GM23338 (cell line): ENCODE measurements at regions not wholly inside any gene's neighbourhood (a gene's known extent, or its start where the extent isn't known, plus 50 kb on each side); places are given as distances from the start of the nearest gene placed in this dataset.

ENCODE experiments used
- ATAC-seq: fragments of 200-7000 bp; cut with Tn5 transposase; 3 replicates; pipeline ENCODE4 v1.9.1; 2020
- DNase-seq: peaks from one replicate; pipeline ENCODE4 v3.0.0-alpha.2; 2015; ENCODE audit warnings: low spot score
- H2AFZ ChIP-seq: fragments of 200-600 bp; sonication (generic); 2 replicates; pipeline ENCODE4 v1.8.0; 2016; ENCODE audit warnings: antibody characterized with exemption, mild to moderate bottlenecking, moderate library complexity
- H3F3A ChIP-seq: fragments of 200-600 bp; sonication (generic); replicated peaks from 2 replicates; pipeline ENCODE4 v1.8.0; 2017; ENCODE audit warnings: antibody characterized with exemption, mixed run types, low read depth
- H3K27ac ChIP-seq: fragments of 200-600 bp; sonication (generic); 2 replicates; pipeline ENCODE4 v1.6.1; 2016; ENCODE audit warnings: low read depth
- H3K27me3 ChIP-seq: fragments of 200-600 bp; sonication (generic); 2 replicates; pipeline ENCODE4 v1.8.0; 2016; ENCODE audit warnings: mild to moderate bottlenecking, mixed run types, moderate library complexity; ENCODE audit not compliant: insufficient read depth
- H3K36me3 ChIP-seq: fragments of 200-600 bp; sonication (generic); 2 replicates; pipeline ENCODE4 v1.8.0; 2016; ENCODE audit warnings: mild to moderate bottlenecking; ENCODE audit not compliant: insufficient read depth
- H3K4me1 ChIP-seq: fragments of 200-600 bp; sonication (generic); 2 replicates; pipeline ENCODE4 v1.8.0; 2016; ENCODE audit warnings: mild to moderate bottlenecking, moderate library complexity; ENCODE audit not compliant: insufficient read depth
- H3K4me2 ChIP-seq: fragments of 200-600 bp; sonication (generic); 2 replicates; pipeline ENCODE4 v1.7.1; 2017; ENCODE audit warnings: mixed run types
- H3K4me3 ChIP-seq: fragments of 200-600 bp; sonication (generic); 2 replicates; pipeline ENCODE4 v1.6.1; 2016; ENCODE audit warnings: mixed run types
- H3K79me2 ChIP-seq: fragments of 200-600 bp; sonication (generic); replicated peaks from 2 replicates; pipeline ENCODE4 v1.8.0; 2017; ENCODE audit warnings: mild to moderate bottlenecking; ENCODE audit not compliant: insufficient read depth
- H3K9me2 ChIP-seq: fragments of 200-600 bp; sonication (generic); 2 replicates; pipeline ENCODE4 v1.8.0; 2017; ENCODE audit not compliant: insufficient read depth
- H4K20me1 ChIP-seq: fragments of 200-600 bp; sonication (generic); replicated peaks from 2 replicates; pipeline ENCODE4 v1.8.0; 2017; ENCODE audit warnings: mild to moderate bottlenecking; ENCODE audit not compliant: insufficient read depth
- H3K27ac Mint-ChIP-seq: 2 replicates; pipeline ENCODE4 v1.8.0; 2020; ENCODE audit warnings: inconsistent platforms, mild to moderate bottlenecking, moderate library complexity, mixed read lengths
- H3K27me3 Mint-ChIP-seq: 3 replicates; pipeline ENCODE4 v1.8.0; 2022; ENCODE audit warnings: low read depth, mild to moderate bottlenecking, moderate library complexity, mixed read lengths, inconsistent platforms; ENCODE audit not compliant: insufficient read depth, poor library complexity
- H3K36me3 Mint-ChIP-seq: 3 replicates; pipeline ENCODE4 v1.8.0; 2021; ENCODE audit warnings: low read depth, mild to moderate bottlenecking, inconsistent platforms, moderate library complexity, mixed read lengths
- H3K4me1 Mint-ChIP-seq: 3 replicates; pipeline ENCODE4 v1.8.0; 2020; ENCODE audit warnings: mild to moderate bottlenecking, inconsistent platforms, mixed read lengths
- H3K4me3 Mint-ChIP-seq: 3 replicates; pipeline ENCODE4 v1.8.0; 2021; ENCODE audit warnings: moderate library complexity, mild to moderate bottlenecking, inconsistent platforms, mixed read lengths
- H3K9me3 Mint-ChIP-seq: 3 replicates; pipeline ENCODE4 v1.8.0; 2020; ENCODE audit warnings: moderate library complexity, mild to moderate bottlenecking, inconsistent platforms, mixed read lengths
- CREB1 ChIP-seq: fragments of 250-450 bp; sonication (Bioruptor Pico); IDR thresholded peaks from 2 replicates; pipeline ENCODE4 v1.5.0; 2020; ENCODE audit warnings: low read depth, mild to moderate bottlenecking, moderate library complexity
- ETS1 ChIP-seq: IDR thresholded peaks from 2 replicates; pipeline ENCODE4 v1.6.1; 2016; ENCODE audit warnings: antibody characterized with exemption
- EZH2 ChIP-seq: fragments of 200-600 bp; sonication (generic); IDR thresholded peaks from one replicate; pipeline ENCODE4 v1.8.0; 2017; ENCODE audit warnings: antibody characterized with exemption, mild to moderate bottlenecking, low read depth; ENCODE audit not compliant: unreplicated experiment
- EZH2phosphoT487 ChIP-seq: fragments of 200-600 bp; sonication (generic); IDR thresholded peaks from one replicate; pipeline ENCODE4 v1.8.1; 2018; ENCODE audit warnings: antibody characterized with exemption; ENCODE audit not compliant: unreplicated experiment
- NANOG ChIP-seq: IDR thresholded peaks from 2 replicates; pipeline ENCODE4 v1.6.1; 2016; ENCODE audit warnings: antibody characterized with exemption, borderline replicate concordance
- POLR2AphosphoS5 ChIP-seq: IDR thresholded peaks from 2 replicates; pipeline ENCODE4 v1.6.1; 2016; ENCODE audit warnings: antibody characterized with exemption, low read depth
- REST ChIP-seq: IDR thresholded peaks from one replicate; pipeline ENCODE4 v1.6.1; 2018; ENCODE audit warnings: antibody characterized with exemption; ENCODE audit not compliant: unreplicated experiment
- STAT1 ChIP-seq: IDR thresholded peaks from one replicate; pipeline ENCODE4 v1.6.1; 2016; ENCODE audit warnings: antibody characterized with exemption; ENCODE audit not compliant: unreplicated experiment
- ZNF114 ChIP-seq: fragments of 250-450 bp; sonication (Bioruptor Pico); IDR thresholded peaks from 2 replicates; pipeline ENCODE4 v1.5.0; 2020; ENCODE audit warnings: mild to moderate bottlenecking, moderate library complexity
- ZNF331 ChIP-seq: fragments of 250-450 bp; sonication (Bioruptor Pico); IDR thresholded peaks from 2 replicates; pipeline ENCODE4 v1.5.0; 2020; ENCODE audit warnings: low read depth, mild to moderate bottlenecking, moderate library complexity
- TF ChIP-seq, protein P1 (sequence below), 2 experiments: fragments of 200-600 bp in 1 of 2; sonication (generic) in 1 of 2; conservative IDR thresholded peaks; 2 replicates each; pipeline versions ENCODE4 v1.5.1 to v1.6.1; 2016 to 2017; ENCODE audit warnings: antibody characterized with exemption in 2 of 2, low read depth in 2 of 2, mild to moderate bottlenecking in 2 of 2, moderate library complexity in 1 of 2

- no peak for ATAC-seq
- no peaks in the 10 kb centered on the region for H4K20me1 ChIP-seq
- H3K9me2 ChIP-seq = no peaks in the 10 kb centered on the region
- H3K4me2 ChIP-seq = no peak overlapping the region
- Mint-ChIP-seq H3K36me3 (0 out of 3 replicates have a peak, but pooled peaks cover 3% of the 10 kb centered on the region), H3K27me3 (peaks cover 18% of the 10 kb centered on the region), H3K27ac (no peak overlapping the region), H3K4me3 (no peak overlapping the region), H3K4me1 (peaks cover 5% of the 10 kb centered on the region; the same call in 1 of the 3 replicates), H3K9me3 (peaks cover 7% of the 10 kb centered on the region; the same call in 2 of the 3 replicates)
- H3K27ac ChIP-seq = no peak overlapping the region
- H3K36me3 ChIP-seq = no peaks in the 10 kb centered on the region
- H3K4me1 ChIP-seq = peaks cover 2% of the 10 kb centered on the region; the same call in 1 of the 2 replicates
- no peak overlapping the region for H2AFZ ChIP-seq
- H3F3A ChIP-seq = no peaks in the 10 kb centered on the region
- H3K79me2 ChIP-seq = no peaks in the 10 kb centered on the region
- DNase-seq = no peak
- TF ChIP-seq EZH2phosphoT487 (no peak), REST (no peak), CREB1 (CRISPR knock-in tag) (no peak), ZNF114 (CRISPR knock-in tag) (no peak), EZH2 (no peak)
- TF ChIP-seq, protein P1, sequence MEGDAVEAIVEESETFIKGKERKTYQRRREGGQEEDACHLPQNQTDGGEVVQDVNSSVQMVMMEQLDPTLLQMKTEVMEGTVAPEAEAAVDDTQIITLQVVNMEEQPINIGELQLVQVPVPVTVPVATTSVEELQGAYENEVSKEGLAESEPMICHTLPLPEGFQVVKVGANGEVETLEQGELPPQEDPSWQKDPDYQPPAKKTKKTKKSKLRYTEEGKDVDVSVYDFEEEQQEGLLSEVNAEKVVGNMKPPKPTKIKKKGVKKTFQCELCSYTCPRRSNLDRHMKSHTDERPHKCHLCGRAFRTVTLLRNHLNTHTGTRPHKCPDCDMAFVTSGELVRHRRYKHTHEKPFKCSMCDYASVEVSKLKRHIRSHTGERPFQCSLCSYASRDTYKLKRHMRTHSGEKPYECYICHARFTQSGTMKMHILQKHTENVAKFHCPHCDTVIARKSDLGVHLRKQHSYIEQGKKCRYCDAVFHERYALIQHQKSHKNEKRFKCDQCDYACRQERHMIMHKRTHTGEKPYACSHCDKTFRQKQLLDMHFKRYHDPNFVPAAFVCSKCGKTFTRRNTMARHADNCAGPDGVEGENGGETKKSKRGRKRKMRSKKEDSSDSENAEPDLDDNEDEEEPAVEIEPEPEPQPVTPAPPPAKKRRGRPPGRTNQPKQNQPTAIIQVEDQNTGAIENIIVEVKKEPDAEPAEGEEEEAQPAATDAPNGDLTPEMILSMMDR (conservative IDR thresholded peaks at IDR 0.05; ENCODE audit: low read depth in 2 of 2) = no peak
- H3K27me3 ChIP-seq = peaks cover 6% of the 10 kb centered on the region
- no peak overlapping the region for H3K4me3 ChIP-seq
Measured at GRCh38 chr20:62545901-62546525, 70.2 kb upstream of the GATA5 start.

- no peak overlapping the region for H3K27ac Mint-ChIP-seq
- DNase-seq = no peak
- H2AFZ ChIP-seq = no peak overlapping the region
- H3K4me3 Mint-ChIP-seq = no peak overlapping the region
- peaks cover 24% of the 10 kb centered on the region for H3K27me3 Mint-ChIP-seq
- no peak overlapping the region for H3K4me3 ChIP-seq
- no peak for ATAC-seq
- H3K36me3 ChIP-seq = no peaks in the 10 kb centered on the region
- H3K27me3 ChIP-seq = peaks cover 12% of the 10 kb centered on the region
- H3K4me2 ChIP-seq = no peak overlapping the region
- no peak overlapping the region for H3K27ac ChIP-seq
- H3K9me3 Mint-ChIP-seq = peaks cover 7% of the 10 kb centered on the region; the same call in 2 of the 3 replicates
- H3K9me2 ChIP-seq = no peaks in the 10 kb centered on the region
- H3K79me2 ChIP-seq = no peaks in the 10 kb centered on the region
- H3F3A ChIP-seq = no peaks in the 10 kb centered on the region
- H3K4me1 Mint-ChIP-seq = peaks cover 6% of the 10 kb centered on the region; the same call in 1 of the 3 replicates
- 0 out of 3 replicates have a peak, but pooled peaks cover 3% of the 10 kb centered on the region for H3K36me3 Mint-ChIP-seq
- H4K20me1 ChIP-seq = no peaks in the 10 kb centered on the region
- peaks cover 3% of the 10 kb centered on the region; the same call in 1 of the 2 replicates for H3K4me1 ChIP-seq
- TF ChIP-seq NANOG = no peak
- no peak for TF ChIP-seq ZNF114 (CRISPR knock-in tag)
- TF ChIP-seq ZNF331 (CRISPR knock-in tag) = no peak
- TF ChIP-seq STAT1 = no peak
- no peak for TF ChIP-seq ETS1
- TF ChIP-seq POLR2AphosphoS5 = no peak
- TF ChIP-seq CREB1 (CRISPR knock-in tag) = no peak
- TF ChIP-seq EZH2 = no peak
- no peak for TF ChIP-seq EZH2phosphoT487
- no peak for TF ChIP-seq REST
Measured at GRCh38 chr20:62546606-62547005, 70.8 kb upstream of the GATA5 start.
